Keratinocyte (primary cell): ENCODE measurements at regions not wholly inside any gene's neighbourhood (a gene's known extent, or its start where the extent isn't known, plus 50 kb on each side); places are given as distances from the start of the nearest gene placed in this dataset.

Experiments used
- EZH2 ChIP-seq: IDR thresholded peaks from one replicate; pipeline ENCODE4 v1.6.1; 2012; ENCODE audit warnings: inconsistent platforms, mild to moderate bottlenecking, low read length, moderate library complexity
- TF ChIP-seq, protein P1 (sequence below), 3 experiments: IDR thresholded peaks in 1 of 3; conservative IDR thresholded peaks in 1 of 3; optimal IDR thresholded peaks in 1 of 3; 2 replicates in 2 of 3; 3 replicates in 1 of 3; pipeline versions ENCODE3 to v1.5.1; 2011; ENCODE audit warnings: low read length in 3 of 3, mild to moderate bottlenecking in 3 of 3, moderate library complexity in 2 of 3, control low read depth in 1 of 3, inconsistent platforms in 1 of 3; ENCODE audit not compliant: insufficient read depth in 2 of 3; ENCODE audit errors: extremely low read depth in 1 of 3

DNA sequence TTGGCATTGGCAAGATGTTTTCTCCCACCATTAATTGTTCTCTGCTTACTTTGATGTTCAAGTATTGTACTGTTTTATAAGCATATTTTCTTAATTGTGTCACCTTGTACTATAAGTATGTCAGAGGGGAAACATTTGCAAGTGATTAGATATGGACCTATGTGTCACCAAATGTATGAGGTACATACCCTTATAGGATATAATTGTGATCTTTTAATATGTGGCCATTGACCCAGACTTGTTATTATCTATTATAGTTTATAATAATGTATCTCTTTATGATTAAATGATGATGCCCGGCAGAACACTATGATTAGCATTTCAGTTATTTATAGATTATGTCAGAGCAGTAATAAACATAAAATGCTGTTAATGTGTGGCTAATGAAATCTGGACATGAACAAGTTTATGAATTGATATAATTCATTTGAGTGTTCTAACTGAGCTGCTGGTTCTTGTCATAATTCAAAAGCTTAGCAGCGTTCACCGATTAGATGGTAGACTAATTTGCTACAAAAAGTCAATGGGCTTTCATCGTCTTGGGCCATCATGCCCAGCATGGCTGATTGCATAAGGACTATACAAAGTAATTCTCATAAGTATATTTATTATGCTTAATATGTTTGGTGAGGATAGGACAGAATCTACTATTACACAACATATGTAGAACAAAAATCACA lies 480.9 kb upstream of the FANCL start:
- TF ChIP-seq, protein P1, sequence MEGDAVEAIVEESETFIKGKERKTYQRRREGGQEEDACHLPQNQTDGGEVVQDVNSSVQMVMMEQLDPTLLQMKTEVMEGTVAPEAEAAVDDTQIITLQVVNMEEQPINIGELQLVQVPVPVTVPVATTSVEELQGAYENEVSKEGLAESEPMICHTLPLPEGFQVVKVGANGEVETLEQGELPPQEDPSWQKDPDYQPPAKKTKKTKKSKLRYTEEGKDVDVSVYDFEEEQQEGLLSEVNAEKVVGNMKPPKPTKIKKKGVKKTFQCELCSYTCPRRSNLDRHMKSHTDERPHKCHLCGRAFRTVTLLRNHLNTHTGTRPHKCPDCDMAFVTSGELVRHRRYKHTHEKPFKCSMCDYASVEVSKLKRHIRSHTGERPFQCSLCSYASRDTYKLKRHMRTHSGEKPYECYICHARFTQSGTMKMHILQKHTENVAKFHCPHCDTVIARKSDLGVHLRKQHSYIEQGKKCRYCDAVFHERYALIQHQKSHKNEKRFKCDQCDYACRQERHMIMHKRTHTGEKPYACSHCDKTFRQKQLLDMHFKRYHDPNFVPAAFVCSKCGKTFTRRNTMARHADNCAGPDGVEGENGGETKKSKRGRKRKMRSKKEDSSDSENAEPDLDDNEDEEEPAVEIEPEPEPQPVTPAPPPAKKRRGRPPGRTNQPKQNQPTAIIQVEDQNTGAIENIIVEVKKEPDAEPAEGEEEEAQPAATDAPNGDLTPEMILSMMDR (optimal IDR thresholded peaks at IDR 0.05 in 1 of 3, IDR thresholded peaks at IDR 0.05 in 1 of 3, conservative IDR thresholded peaks at IDR 0.05 in 1 of 3; ENCODE audit: extremely low read depth in 1 of 3, insufficient read depth in 2 of 3, low read length in 3 of 3), result no peak
- no peak for TF ChIP-seq EZH2
